Heart left ventricle (tissue), 16 donors: ENCODE measurements at regions not wholly inside any gene's neighbourhood (a gene's known extent, or its start where the extent isn't known, plus 50 kb on each side); places are given as distances from the start of the nearest gene placed in this dataset.

Source experiments
- ATAC-seq, 4 donors: fragments of 200-7000 bp; cut with Tn5 transposase; one replicate each; pipeline ENCODE4 v1.9.1; 2020 to 2022; ENCODE audit warnings: moderate library complexity in 4 of 4, mild to moderate bottlenecking in 3 of 4, moderate number of reproducible peaks in 1 of 4
- DNase-seq, 5 donors: peaks; one replicate each; pipeline ENCODE4 v3.0.0-alpha.2; 2020
- H3K27ac ChIP-seq, 12 donors: fragments of 200-600 bp; sonication (generic) in 4 of 12; one replicate each; pipeline versions ENCODE4 v1.5.0 to v1.8.0; 2016 to 2022; ENCODE audit warnings: mild to moderate bottlenecking in 2 of 12
- H3K27me3 ChIP-seq, 9 donors: fragments of 200-600 bp; sonication (generic) in 2 of 9; one replicate each; pipeline versions ENCODE4 v1.5.1 to v1.8.0; 2016 to 2022; ENCODE audit warnings: mild to moderate bottlenecking in 3 of 9
- H3K36me3 ChIP-seq, 9 donors: fragments of 200-600 bp; sonication (generic) in 2 of 9; one replicate each; pipeline versions ENCODE4 v1.5.0 to v1.8.0; 2018 to 2022; ENCODE audit warnings: mild to moderate bottlenecking in 2 of 9
- H3K4me1 ChIP-seq, 12 donors: fragments of 200-600 bp; sonication (generic) in 4 of 12; one replicate each; pipeline versions ENCODE4 v1.5.0 to v1.8.0; 2016 to 2022; ENCODE audit warnings: mild to moderate bottlenecking in 3 of 12
- H3K4me3 ChIP-seq, 12 donors: fragments of 200-600 bp; sonication (generic) in 4 of 12; one replicate each; pipeline versions ENCODE4 v1.5.0 to v1.8.0; 2017 to 2022; ENCODE audit warnings: mild to moderate bottlenecking in 9 of 12, moderate library complexity in 4 of 12
- H3K9me3 ChIP-seq, 12 donors: fragments of 200-600 bp; sonication (generic) in 4 of 12; one replicate each; pipeline versions ENCODE4 v1.5.0 to v1.8.0; 2016 to 2022; ENCODE audit warnings: mild to moderate bottlenecking in 1 of 12
- POLR2A ChIP-seq, 2 donors: fragments of 450-650 bp; IDR thresholded peaks; one replicate each; pipeline ENCODE4 v1.6.1; 2017; ENCODE audit warnings: antibody characterized with exemption in 2 of 2, mild to moderate bottlenecking in 2 of 2, moderate library complexity in 2 of 2
- WGBS, 4 donors: extraction: QIAGEN DNeasy Blood & Tissue Kit in 2 of 4; methylation state at CpG; one replicate each; pipeline versions ENCODE4 v1.1.5 to v1.1.7; 2013 to 2018; 5-methylcytosine and 5-hydroxymethylcytosine counted together
- intact Hi-C, 10 donors: fragments of 100-400 bp; cut with DNase I; formaldehyde crosslinking; loops; one replicate each; pipeline versions ENCODE4 v1.11.1 to v1.14.2; 2022
- TF ChIP-seq, protein P1 (sequence below), 12 donors: fragments of 200-600 bp; sonication (generic) in 4 of 12; IDR thresholded peaks; one replicate each; pipeline versions ENCODE4 v1.5.0 to v1.8.0; 2018 to 2022; ENCODE audit warnings: antibody characterized with exemption in 12 of 12, mild to moderate bottlenecking in 5 of 12
- donor health status: ischemic (EF 13 %, LVEDD 7.1; RV severe dilation, severe dysfunction).
- donor health status: healthy with polysubstance abuse.
- donor health status: DM: no; HTN: yes; CAD: no.
- donor health status: DM: no; HTN: no; CAD: no.
- donor health status: ischemic (EF 25% LVEDD 6.9; RV normal size, moderate dysfunction).
- donor health status: ischemic (EF 25% LVEDD 5.7; RV mildly dilated, moderate dysfunction).
- donor health status: healthy.
- donor health status: DM: yes; HTN: yes; CAD: no.
- donor health status: ischemic (EF 35%, LVEDD 5.7; RV mildly dilated, moderate dysfunction).
- donor health status: nonischemic (EF 11% LVEDD 7.7; RV severe dilation, severe dysfunction).
- donor health status: DM: yes; HTN: yes; CAD: no.
- donor health status: PGD.
- donor health status: ischemic (EF 29% LVEDD 5.4; RV normal size, mild dysfunction).
- donor health status: nonischemic (EF 23%, LVEDD 6.1; RV moderate dilation, normal function).

DNA sequence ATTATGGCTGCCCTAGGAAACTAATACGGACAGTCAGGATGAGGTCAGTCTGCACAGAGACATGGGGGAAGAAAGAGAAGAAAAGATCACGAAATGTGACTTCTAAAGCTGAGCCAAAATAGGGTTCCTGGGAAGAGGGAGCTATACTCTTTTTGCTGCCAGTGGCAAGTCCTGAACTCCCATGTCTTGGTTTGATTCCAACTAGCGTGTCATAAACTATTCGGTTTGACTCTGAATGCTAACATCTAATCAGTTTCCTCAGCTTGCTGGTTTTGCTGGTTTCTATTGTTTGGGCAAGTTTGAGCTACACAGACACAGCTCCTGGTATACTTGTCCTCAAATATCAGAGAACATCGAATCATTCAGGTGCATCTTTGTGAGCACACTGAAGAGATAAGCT is 80.5 kb upstream of the CYP1B1 start:
- TF ChIP-seq, protein P1, sequence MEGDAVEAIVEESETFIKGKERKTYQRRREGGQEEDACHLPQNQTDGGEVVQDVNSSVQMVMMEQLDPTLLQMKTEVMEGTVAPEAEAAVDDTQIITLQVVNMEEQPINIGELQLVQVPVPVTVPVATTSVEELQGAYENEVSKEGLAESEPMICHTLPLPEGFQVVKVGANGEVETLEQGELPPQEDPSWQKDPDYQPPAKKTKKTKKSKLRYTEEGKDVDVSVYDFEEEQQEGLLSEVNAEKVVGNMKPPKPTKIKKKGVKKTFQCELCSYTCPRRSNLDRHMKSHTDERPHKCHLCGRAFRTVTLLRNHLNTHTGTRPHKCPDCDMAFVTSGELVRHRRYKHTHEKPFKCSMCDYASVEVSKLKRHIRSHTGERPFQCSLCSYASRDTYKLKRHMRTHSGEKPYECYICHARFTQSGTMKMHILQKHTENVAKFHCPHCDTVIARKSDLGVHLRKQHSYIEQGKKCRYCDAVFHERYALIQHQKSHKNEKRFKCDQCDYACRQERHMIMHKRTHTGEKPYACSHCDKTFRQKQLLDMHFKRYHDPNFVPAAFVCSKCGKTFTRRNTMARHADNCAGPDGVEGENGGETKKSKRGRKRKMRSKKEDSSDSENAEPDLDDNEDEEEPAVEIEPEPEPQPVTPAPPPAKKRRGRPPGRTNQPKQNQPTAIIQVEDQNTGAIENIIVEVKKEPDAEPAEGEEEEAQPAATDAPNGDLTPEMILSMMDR (IDR thresholded peaks at IDR 0.05) = no peak
- no peak for TF ChIP-seq POLR2A (IDR thresholded peaks at IDR 0.05)
- no peaks in the 10 kb centered on the region for H3K27me3 ChIP-seq
- no peak for ATAC-seq
- DNase-seq = no peak
- WGBS, 4 donors = 72 to 80% (median 73%) methylated on average over 5 of the region's 5 CpGs
- no peaks in the 10 kb centered on the region for H3K36me3 ChIP-seq
- peaks cover 0 to 46% (median 3%) of the 10 kb centered on the region in 12 donors for H3K4me1 ChIP-seq
- peak overlapping the region in 6 of 12 donors; percentile 23 to 85 (median 48) for H3K27ac ChIP-seq
- no peak overlapping the region for H3K4me3 ChIP-seq
- no peaks in the 10 kb centered on the region for H3K9me3 ChIP-seq
- intact Hi-C loops = loop anchor here in 2 of 10 donors (5.0 to 10.0 kb wide), 2 partner anchors 39 to 108 kb away; no protein-coding TSS in a partner anchor

- ATAC-seq = peak in 3 of 4 donors; percentile 54 to 80 (median 65)
- 37 to 47% (median 41%) methylated on average over 3 of the region's 3 CpGs for WGBS, 4 donors
Observed at GRCh38 chr2:38155015-38155414, 79.1 kb upstream of the CYP1B1 start.

GRCh38 chr2:38154395-38154794 is 78.4 kb upstream of the CYP1B1 start:
- no peak for DNase-seq
- ATAC-seq = peak in 1 of 4 donors; percentile 17
- Histone ChIP-seq H3K4me3 (no peak overlapping the region), H3K4me1 (peaks cover 0 to 34% (median under 1%) of the 10 kb centered on the region in 12 donors), H3K27ac (peak overlapping the region in 7 of 12 donors; percentile 44 to 85 (median 63)), H3K9me3 (no peaks in the 10 kb centered on the region), H3K36me3 (no peaks in the 10 kb centered on the region), H3K27me3 (no peaks in the 10 kb centered on the region)
- intact Hi-C loops = loop anchor here in 1 of 10 donors (10.0 kb wide), 1 partner anchor 110 kb away; no protein-coding TSS in a partner anchor
- TF ChIP-seq, protein P1 (IDR thresholded peaks at IDR 0.05) = no peak
- TF ChIP-seq POLR2A (IDR thresholded peaks at IDR 0.05) = no peak
- 43 to 62% (median 62%) methylated on average over 2 of the region's 2 CpGs for WGBS, 4 donors

More at GRCh38 chr2:38155015-38155414, 79.1 kb upstream of the CYP1B1 start:
- Histone ChIP-seq H3K27ac (peak overlapping the region in 7 of 12 donors; percentile 44 to 85 (median 63)), H3K27me3 (no peaks in the 10 kb centered on the region), H3K4me3 (no peak overlapping the region), H3K4me1 (peaks cover 0 to 38% (median 2%) of the 10 kb centered on the region in 12 donors), H3K9me3 (no peaks in the 10 kb centered on the region), H3K36me3 (no peaks in the 10 kb centered on the region)
- intact Hi-C loops = loop anchor here in 2 of 10 donors (5.0 to 10.0 kb wide), 2 partner anchors 38 to 110 kb away; no protein-coding TSS in a partner anchor
- TF ChIP-seq, protein P1 (IDR thresholded peaks at IDR 0.05) = no peak
- TF ChIP-seq POLR2A (IDR thresholded peaks at IDR 0.05) = no peak
- DNase-seq = no peak

GRCh38 chr2:38153476-38154135 is 77.7 kb upstream of the CYP1B1 start:
- Histone ChIP-seq H3K36me3 (no peaks in the 10 kb centered on the region), H3K27me3 (no peaks in the 10 kb centered on the region), H3K4me3 (no peak overlapping the region), H3K9me3 (no peaks in the 10 kb centered on the region), H3K27ac (peak overlapping the region in 5 of 12 donors; percentile 52 to 85 (median 63)), H3K4me1 (peaks cover 0 to 32% (median 0%) of the 10 kb centered on the region in 12 donors)
- ATAC-seq (no peak), DNase-seq (no peak)
- intact Hi-C loops = loop anchor here in 1 of 10 donors (10.0 kb wide), 1 partner anchor 111 kb away; no protein-coding TSS in a partner anchor
- 66 to 89% (median 85%) methylated on average over 6 of the region's 6 CpGs for WGBS, 4 donors
- TF ChIP-seq, protein P1 (IDR thresholded peaks at IDR 0.05) = no peak
- TF ChIP-seq POLR2A (IDR thresholded peaks at IDR 0.05) = no peak
